Neural progenitor cell (in vitro differentiated cells): ENCODE measurements at regions not wholly inside any gene's neighbourhood (a gene's known extent, or its start where the extent isn't known, plus 50 kb on each side); places are given as distances from the start of the nearest gene placed in this dataset.
A peak's percentile ranks its signal among the peaks of the same experiment; 100 is the strongest.

Experiments
- DNase-seq: peaks from one replicate; pipeline ENCODE4 v3.0.0-alpha.2; 2016; ENCODE audit warnings: low spot score
- H2AFZ ChIP-seq: fragments of 200-600 bp; sonication (generic); replicated peaks from 2 replicates; pipeline ENCODE4 v1.6.1; 2016; ENCODE audit warnings: antibody characterized with exemption
- H3F3A ChIP-seq: fragments of 200-600 bp; sonication (generic); 2 replicates; pipeline ENCODE4 v1.6.1; 2016; ENCODE audit warnings: antibody characterized with exemption, low read depth
- H3K27ac ChIP-seq: fragments of 200-600 bp; sonication (generic); 2 replicates; pipeline ENCODE4 v1.5.1; 2016; ENCODE audit warnings: mild to moderate bottlenecking
- H3K27me3 ChIP-seq: fragments of 200-600 bp; sonication (generic); 2 replicates; pipeline ENCODE4 v1.6.1; 2016; ENCODE audit warnings: mild to moderate bottlenecking, moderate library complexity
- H3K36me3 ChIP-seq: fragments of 200-600 bp; sonication (generic); 2 replicates; pipeline ENCODE4 v1.5.1; 2016
- H3K4me1 ChIP-seq: fragments of 200-600 bp; sonication (generic); 2 replicates; pipeline ENCODE4 v1.6.1; 2016; ENCODE audit warnings: mixed run types
- H3K4me2 ChIP-seq: fragments of 200-600 bp; sonication (generic); 2 replicates; pipeline ENCODE4 v1.6.1; 2016
- H3K4me3 ChIP-seq: fragments of 200-600 bp; sonication (generic); 2 replicates; pipeline ENCODE4 v1.5.1; 2016
- H3K79me2 ChIP-seq: fragments of 200-600 bp; sonication (generic); 2 replicates; pipeline ENCODE4 v1.6.1; 2016; ENCODE audit warnings: low read depth
- H3K9ac ChIP-seq: fragments of 200-600 bp; sonication (generic); 2 replicates; pipeline ENCODE4 v1.6.1; 2016
- H3K9me3 ChIP-seq: fragments of 200-600 bp; sonication (generic); 2 replicates; pipeline ENCODE4 v1.5.1; 2016; ENCODE audit warnings: low read depth
- H4K20me1 ChIP-seq: fragments of 200-600 bp; sonication (generic); 2 replicates; pipeline ENCODE4 v1.6.1; 2016; ENCODE audit warnings: low read depth
- H3K27ac Mint-ChIP-seq: 3 replicates; pipeline ENCODE4 v1.8.0; 2021; ENCODE audit warnings: mixed read lengths
- H3K27me3 Mint-ChIP-seq: 2 replicates; pipeline ENCODE4 v1.8.0; 2022; ENCODE audit warnings: low read depth, mild to moderate bottlenecking, inconsistent platforms, moderate library complexity, mixed read lengths; ENCODE audit not compliant: insufficient read depth
- H3K36me3 Mint-ChIP-seq: 3 replicates; pipeline ENCODE4 v1.8.0; 2021; ENCODE audit warnings: mixed read lengths
- H3K4me1 Mint-ChIP-seq: 3 replicates; pipeline ENCODE4 v1.8.0; 2021; ENCODE audit warnings: mixed read lengths
- H3K4me3 Mint-ChIP-seq: 3 replicates; pipeline ENCODE4 v1.8.0; 2021; ENCODE audit warnings: mild to moderate bottlenecking, moderate library complexity, mixed read lengths
- H3K9me3 Mint-ChIP-seq: 3 replicates; pipeline ENCODE4 v1.8.0; 2020; ENCODE audit warnings: mixed read lengths
- CTCF ChIP-seq: fragments of 200-600 bp; sonication (generic); IDR thresholded peaks from 2 replicates; pipeline ENCODE4 v1.5.1; 2017; ENCODE audit warnings: antibody characterized with exemption, mild to moderate bottlenecking
- EZH2 ChIP-seq: fragments of 200-600 bp; sonication (generic); IDR thresholded peaks from 2 replicates; pipeline ENCODE4 v1.6.1; 2017; ENCODE audit warnings: antibody characterized with exemption, mild to moderate bottlenecking, moderate library complexity
- EZH2phosphoT487 ChIP-seq: fragments of 200-600 bp; sonication (generic); IDR thresholded peaks from 2 replicates; pipeline ENCODE4 v1.6.1; 2017; ENCODE audit warnings: antibody characterized with exemption

- no peak overlapping the region for H3K4me2 ChIP-seq
- no peaks in the 10 kb centered on the region for H3K36me3 ChIP-seq
- H3K9ac ChIP-seq = no peak overlapping the region
- no peaks in the 10 kb centered on the region for H3K27me3 ChIP-seq
- no peak overlapping the region for H3K27ac ChIP-seq
- Mint-ChIP-seq H3K9me3 (no peaks in the 10 kb centered on the region), H3K36me3 (no peaks in the 10 kb centered on the region), H3K27me3 (no peaks in the 10 kb centered on the region), H3K27ac (no peak overlapping the region), H3K4me1 (no peaks in the 10 kb centered on the region), H3K4me3 (no peak overlapping the region)
- DNase-seq = no peak
- no peaks in the 10 kb centered on the region for H4K20me1 ChIP-seq
- no peaks in the 10 kb centered on the region for H3F3A ChIP-seq
- no peak overlapping the region for H2AFZ ChIP-seq
- TF ChIP-seq CTCF (no peak), EZH2 (no peak), EZH2phosphoT487 (no peak)
- no peaks in the 10 kb centered on the region for H3K79me2 ChIP-seq
- no peaks in the 10 kb centered on the region for H3K9me3 ChIP-seq
- H3K4me3 ChIP-seq = no peak overlapping the region
- H3K4me1 ChIP-seq = no peaks in the 10 kb centered on the region
Observed at GRCh38 chr4:19327364-19327763, 924.3 kb upstream of the SLIT2 start.

DNA sequence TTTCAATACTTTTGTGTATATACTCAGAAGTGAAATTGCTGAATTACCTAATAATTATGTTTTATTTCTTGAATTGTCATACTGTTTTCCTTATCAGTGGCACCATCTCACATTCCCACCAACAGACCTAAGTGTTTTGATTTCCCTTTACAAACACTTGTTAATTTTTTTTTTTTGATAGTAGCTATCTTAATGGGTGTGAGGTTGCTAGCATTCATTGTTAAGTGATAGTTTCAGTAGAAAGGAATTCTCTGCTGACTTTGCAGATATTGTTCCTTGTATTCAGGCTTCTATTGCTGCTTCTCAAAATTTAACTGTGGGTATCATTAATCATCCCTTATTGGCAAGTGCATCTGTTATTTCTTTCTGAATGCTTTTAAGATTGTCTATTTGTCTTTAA is 927.5 kb upstream of the SLIT2 start:
- Mint-ChIP-seq H3K27ac (no peak overlapping the region), H3K4me3 (no peak overlapping the region)
- no peak overlapping the region for H3K4me2 ChIP-seq

DNA sequence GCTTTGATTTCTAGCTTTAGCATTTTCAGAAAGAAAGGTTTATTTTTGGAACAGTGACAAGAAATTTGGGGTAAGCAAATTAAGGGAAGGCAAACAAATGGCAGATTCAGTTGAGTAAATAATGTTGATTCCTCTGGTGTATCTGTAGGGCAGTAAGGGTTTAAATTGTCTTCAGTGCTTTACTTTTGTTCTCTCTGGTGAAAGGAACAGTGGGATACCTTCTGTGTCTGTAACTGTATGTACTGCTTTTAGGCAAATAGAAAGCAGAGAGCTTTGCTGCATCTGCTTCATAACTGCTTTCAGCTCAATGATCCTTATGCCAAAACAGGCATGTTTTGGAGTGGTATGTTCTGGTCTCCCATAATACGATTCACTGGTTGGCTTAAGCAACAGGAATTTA is 932.1 kb upstream of the SLIT2 start:
- TF ChIP-seq CTCF = no peak
- no peak for TF ChIP-seq EZH2
- no peak for TF ChIP-seq EZH2phosphoT487
- H3K27me3 Mint-ChIP-seq = peaks cover 3% of the 10 kb centered on the region
- peaks cover 5% of the 10 kb centered on the region for H3K4me1 Mint-ChIP-seq
- Histone ChIP-seq H4K20me1 (no peaks in the 10 kb centered on the region), H3K27ac (peak overlapping the region; percentile 21), H2AFZ (no peak overlapping the region), H3K36me3 (no peaks in the 10 kb centered on the region), H3K4me1 (peaks cover 19% of the 10 kb centered on the region), H3F3A (no peaks in the 10 kb centered on the region), H3K4me2 (peak overlapping the region; percentile 41), H3K9ac (no peak overlapping the region), H3K27me3 (no peaks in the 10 kb centered on the region), H3K9me3 (no peaks in the 10 kb centered on the region), H3K4me3 (no peak overlapping the region), H3K79me2 (no peaks in the 10 kb centered on the region)
- no peaks in the 10 kb centered on the region for H3K36me3 Mint-ChIP-seq
- H3K9me3 Mint-ChIP-seq = peaks cover 2% of the 10 kb centered on the region
- peak overlapping the region; percentile 10 for H3K27ac Mint-ChIP-seq
- H3K4me3 Mint-ChIP-seq = no peak overlapping the region
- DNase-seq = peak; percentile 46

More for the DNA sequence above, 927.5 kb upstream of the SLIT2 start:
- Histone ChIP-seq H3K79me2 (no peaks in the 10 kb centered on the region), H3K27me3 (no peaks in the 10 kb centered on the region), H3K4me1 (peaks cover 10% of the 10 kb centered on the region), H4K20me1 (no peaks in the 10 kb centered on the region), H3K4me3 (no peak overlapping the region), H3K9ac (no peak overlapping the region), H3K9me3 (no peaks in the 10 kb centered on the region), H3K36me3 (no peaks in the 10 kb centered on the region), H3K27ac (no peak overlapping the region), H2AFZ (no peak overlapping the region), H3F3A (no peaks in the 10 kb centered on the region)
- peaks cover 2% of the 10 kb centered on the region for H3K9me3 Mint-ChIP-seq
- DNase-seq = no peak
- H3K4me1 Mint-ChIP-seq = peaks cover 5% of the 10 kb centered on the region
- no peak for TF ChIP-seq EZH2
- TF ChIP-seq CTCF = no peak
- no peak for TF ChIP-seq EZH2phosphoT487
- no peaks in the 10 kb centered on the region for H3K36me3 Mint-ChIP-seq
- peaks cover 3% of the 10 kb centered on the region for H3K27me3 Mint-ChIP-seq
